CD14-positive monocyte (primary cell): ENCODE measurements at regions not wholly inside any gene's neighbourhood (a gene's known extent, or its start where the extent isn't known, plus 50 kb on each side); places are given as distances from the start of the nearest gene placed in this dataset.

ENCODE experiments used
- DNase-seq, 3 donors: peaks; one replicate each; pipeline ENCODE4 v3.0.0-alpha.2; 2011 to 2022
- H2AFZ ChIP-seq: 2 replicates; pipeline ENCODE4 v1.6.0; 2012; ENCODE audit warnings: mild to moderate bottlenecking, low read depth, low read length, inconsistent platforms; ENCODE audit not compliant: insufficient read depth, poor library complexity, severe bottlenecking
- H3K27ac ChIP-seq, 2 donors: 1 replicate in 1 of 2; 2 replicates in 1 of 2; pipeline ENCODE4 v1.5.1; 2012 to 2013; ENCODE audit warnings: low read length in 2 of 2, control low read depth in 1 of 2, inconsistent platforms in 1 of 2, low read depth in 1 of 2, mild to moderate bottlenecking in 1 of 2
- H3K27me3 ChIP-seq, 2 donors: one replicate each; pipeline versions ENCODE4 v1.6.0 to v1.6.1; 2011 to 2013; ENCODE audit warnings: low read length in 2 of 2; ENCODE audit not compliant: control insufficient read depth in 2 of 2, insufficient read depth in 2 of 2
- H3K36me3 ChIP-seq, 2 donors: replicated peaks in 1 of 2; 1 replicate in 1 of 2; 2 replicates in 1 of 2; pipeline versions ENCODE4 v1.5.1 to v1.6.1; 2012 to 2013; ENCODE audit warnings: low read length in 2 of 2, control low read depth in 1 of 2, inconsistent platforms in 1 of 2, mild to moderate bottlenecking in 1 of 2; ENCODE audit not compliant: insufficient read depth in 2 of 2, control insufficient read depth in 1 of 2
- H3K4me1 ChIP-seq, 2 donors: 1 replicate in 1 of 2; 2 replicates in 1 of 2; pipeline versions ENCODE4 v1.5.1 to v1.6.1; 2012 to 2013; ENCODE audit warnings: low read length in 2 of 2, control low read depth in 1 of 2, inconsistent platforms in 1 of 2, mild to moderate bottlenecking in 1 of 2, moderate library complexity in 1 of 2; ENCODE audit not compliant: insufficient read depth in 2 of 2, control insufficient read depth in 1 of 2
- H3K4me2 ChIP-seq: replicated peaks from 2 replicates; pipeline ENCODE3; 2012; ENCODE audit warnings: low read length, moderate library complexity, mild to moderate bottlenecking; ENCODE audit not compliant: poor library complexity, severe bottlenecking; ENCODE audit errors: extremely low read depth
- H3K4me3 ChIP-seq, 3 experiments: fragments of 200-600 bp in 1 of 3; sonication (generic) in 1 of 3; replicated peaks in 1 of 3; 1 replicate in 2 of 3; 2 replicates in 1 of 3; pipeline ENCODE4 v1.5.1; 2011 to 2013; ENCODE audit warnings: low read length in 3 of 3, mild to moderate bottlenecking in 3 of 3, control low read depth in 2 of 3, low read depth in 2 of 3, inconsistent platforms in 1 of 3, moderate library complexity in 1 of 3
- H3K79me2 ChIP-seq: 2 replicates; pipeline ENCODE4 v1.6.0; 2012; ENCODE audit warnings: mild to moderate bottlenecking, control low read depth, inconsistent platforms, low read length, moderate library complexity; ENCODE audit not compliant: insufficient read depth
- H3K9ac ChIP-seq: 2 replicates; pipeline ENCODE4 v1.6.0; 2017; ENCODE audit warnings: low read length, mild to moderate bottlenecking; ENCODE audit not compliant: insufficient read depth, poor library complexity, severe bottlenecking
- H3K9me3 ChIP-seq, 2 donors: replicated peaks in 1 of 2; 1 replicate in 1 of 2; 2 replicates in 1 of 2; pipeline versions ENCODE4 v1.5.1 to v1.6.1; 2012 to 2013; ENCODE audit warnings: low read length in 2 of 2, control low read depth in 1 of 2; ENCODE audit not compliant: control insufficient read depth in 1 of 2, insufficient read depth in 1 of 2
- H4K20me1 ChIP-seq: 2 replicates; pipeline ENCODE4 v1.6.0; 2012; ENCODE audit warnings: mild to moderate bottlenecking, low read length, control low read depth, moderate library complexity; ENCODE audit not compliant: insufficient read depth
- H3K27ac Mint-ChIP-seq, 7 donors: one replicate each; pipeline ENCODE4 v1.8.0; 2020; ENCODE audit warnings: mild to moderate bottlenecking in 7 of 7, mixed read lengths in 7 of 7, moderate library complexity in 6 of 7, inconsistent platforms in 2 of 7
- H3K27me3 Mint-ChIP-seq, 3 donors: one replicate each; pipeline ENCODE4 v1.8.0; 2021 to 2022; ENCODE audit warnings: low read depth in 3 of 3, mild to moderate bottlenecking in 3 of 3, mixed read lengths in 3 of 3, moderate library complexity in 3 of 3, inconsistent platforms in 1 of 3
- H3K36me3 Mint-ChIP-seq, 2 donors: one replicate each; pipeline ENCODE4 v1.8.0; 2020; ENCODE audit warnings: mixed read lengths in 2 of 2, inconsistent platforms in 1 of 2, mild to moderate bottlenecking in 1 of 2
- H3K4me1 Mint-ChIP-seq: one replicate; pipeline ENCODE4 v1.8.0; 2020; ENCODE audit warnings: mild to moderate bottlenecking, mixed read lengths
- H3K4me3 Mint-ChIP-seq, 2 donors: one replicate each; pipeline ENCODE4 v1.8.0; 2020; ENCODE audit warnings: mild to moderate bottlenecking in 2 of 2, mixed read lengths in 2 of 2, moderate library complexity in 1 of 2
- H3K9me3 Mint-ChIP-seq, 7 donors: one replicate each; pipeline ENCODE4 v1.8.0; 2020 to 2022; ENCODE audit warnings: mixed read lengths in 7 of 7, mild to moderate bottlenecking in 6 of 7, moderate library complexity in 6 of 7, inconsistent platforms in 2 of 7
- CTCF ChIP-seq: fragments of 200-600 bp; IDR thresholded peaks from one replicate; pipeline ENCODE4 v1.8.0; 2022; ENCODE audit warnings: antibody characterized with exemption, mild to moderate bottlenecking
- WGBS: methylation state at CpG from one replicate; pipeline ENCODE4 v1.1.5; 2013; ENCODE audit warnings: missing lambda C conversion rate; ENCODE audit not compliant: insufficient coverage; 5-methylcytosine and 5-hydroxymethylcytosine counted together
- intact Hi-C, 2 donors: fragments of 100-400 bp; cut with micrococcal nuclease; formaldehyde crosslinking; loops; one replicate each; pipeline versions ENCODE4 v1.15.0 to v1.15.1; 2023

GRCh38 chr9:28190981-28191380, 617.7 kb upstream of the C9orf72 start:
- no peaks in the 10 kb centered on the region for H3K79me2 ChIP-seq
- no peak for TF ChIP-seq CTCF
- intact Hi-C loops: no loop called here
- no peak overlapping the region for H3K4me2 ChIP-seq
- H2AFZ ChIP-seq: no peak overlapping the region
- peaks cover 13 to 40% (median 15%) of the 10 kb centered on the region in 7 donors for H3K9me3 Mint-ChIP-seq
- H3K27ac Mint-ChIP-seq: no peak overlapping the region
- H3K27me3 ChIP-seq: no peaks in the 10 kb centered on the region
- WGBS: no CpG with 5 or more reads among the region's 2 CpGs
- no peak overlapping the region for H3K27ac ChIP-seq
- H4K20me1 ChIP-seq: no peaks in the 10 kb centered on the region
- no peak overlapping the region for H3K4me3 ChIP-seq
- H3K27me3 Mint-ChIP-seq: peaks cover 0 to 1% (median 0%) of the 10 kb centered on the region in 3 donors
- no peaks in the 10 kb centered on the region for H3K36me3 Mint-ChIP-seq
- no peak overlapping the region for H3K4me3 Mint-ChIP-seq
- no peaks in the 10 kb centered on the region for H3K36me3 ChIP-seq
- H3K9me3 ChIP-seq: peaks cover 25 to 69% of the 10 kb centered on the region in 2 donors
- no peaks in the 10 kb centered on the region for H3K4me1 ChIP-seq
- no peak overlapping the region for H3K9ac ChIP-seq
- no peak for DNase-seq
- no peaks in the 10 kb centered on the region for H3K4me1 Mint-ChIP-seq

- Mint-ChIP-seq H3K4me1 (no peaks in the 10 kb centered on the region), H3K4me3 (no peak overlapping the region), H3K36me3 (no peaks in the 10 kb centered on the region), H3K9me3 (peaks cover 0 to 8% (median 4%) of the 10 kb centered on the region in 7 donors), H3K27ac (no peak overlapping the region), H3K27me3 (peaks cover 0 to 2% (median 0%) of the 10 kb centered on the region in 3 donors)
- no peaks in the 10 kb centered on the region for H3K36me3 ChIP-seq
- H3K4me1 ChIP-seq: no peaks in the 10 kb centered on the region
- TF ChIP-seq CTCF: no peak
- no peaks in the 10 kb centered on the region for H4K20me1 ChIP-seq
- H3K4me3 ChIP-seq: no peak overlapping the region
- DNase-seq: no peak
- intact Hi-C loops: no loop called here
- H3K4me2 ChIP-seq: no peak overlapping the region
- no peaks in the 10 kb centered on the region for H3K27me3 ChIP-seq
- H2AFZ ChIP-seq: no peak overlapping the region
- no peak overlapping the region for H3K9ac ChIP-seq
- peaks cover 10 to 14% of the 10 kb centered on the region in 2 donors for H3K9me3 ChIP-seq
- no peak overlapping the region for H3K27ac ChIP-seq
- H3K79me2 ChIP-seq: no peaks in the 10 kb centered on the region
These were observed 624.4 kb upstream of the C9orf72 start for GRCh38 chr9:28197653-28198052.
